BLaER1 treated with 17β-estradiol and CSF1 and Interleukin-3, amounts not matched to agents 10 nM and 100 nM (cell line): ENCODE measurements at regions not wholly inside any gene's neighbourhood (a gene's known extent, or its start where the extent isn't known, plus 50 kb on each side); places are given as distances from the start of the nearest gene placed in this dataset.
A peak's percentile ranks its signal among the peaks of the same experiment; 100 is the strongest.
"Not testable (repeated sequence)": the region's sequence is repeated elsewhere in the genome, so short reads cannot be mapped to it uniquely, and the experiment has no call there.

Experiments used
- H3K27ac ChIP-seq, 11 experiments: shearing (Covaris generic); formaldehyde crosslinking; 2 replicates each; pipeline ENCODE4 v1.8.1; 2022
- H3K27me3 ChIP-seq, 11 experiments: shearing (Covaris generic); formaldehyde crosslinking; 2 replicates each; pipeline ENCODE4 v1.8.1; 2022
- H3K36me3 ChIP-seq, 11 experiments: shearing (Covaris generic); formaldehyde crosslinking; 2 replicates each; pipeline ENCODE4 v1.8.1; 2022
- H3K4me1 ChIP-seq, 10 experiments: shearing (Covaris generic); formaldehyde crosslinking; 2 replicates each; pipeline ENCODE4 v1.8.1; 2022
- H3K4me2 ChIP-seq, 11 experiments: shearing (Covaris generic); formaldehyde crosslinking; 2 replicates each; pipeline ENCODE4 v1.8.1; 2022
- H3K4me3 ChIP-seq, 10 experiments: shearing (Covaris generic); formaldehyde crosslinking; 2 replicates each; pipeline ENCODE4 v1.8.1; 2022
- H3K9ac ChIP-seq, 11 experiments: shearing (Covaris generic); formaldehyde crosslinking; 2 replicates each; pipeline ENCODE4 v1.8.1; 2022
- H3K9me3 ChIP-seq, 11 experiments: shearing (Covaris generic); formaldehyde crosslinking; replicated peaks in 1 of 11; 2 replicates each; pipeline ENCODE4 v1.8.1; 2022
- H4K20me1 ChIP-seq, 11 experiments: shearing (Covaris generic); formaldehyde crosslinking; 2 replicates each; pipeline ENCODE4 v1.8.1; 2022
- Cebpa-rat ChIP-seq, 11 experiments: shearing (Covaris generic); IDR thresholded peaks; 2 replicates each; pipeline ENCODE4 v1.8.1; 2022

- no peaks in the 10 kb centered on the region for H3K36me3 ChIP-seq
- no peak overlapping the region for H3K4me2 ChIP-seq
- no peak overlapping the region for H3K4me3 ChIP-seq
Measured at GRCh38 chr5:174916227-174916626, 191.8 kb downstream of the MSX2 start.

GRCh38 chr5:174911118-174911517 lies 186.7 kb downstream of the MSX2 start:
- Histone ChIP-seq H3K27me3 (no peaks in the 10 kb centered on the region), H4K20me1 (no peaks in the 10 kb centered on the region), H3K27ac (no peak overlapping the region), H3K9me3 (peaks cover 0 to 5% (median 2%) of the 10 kb centered on the region in 11 experiments; a peak in 5 of 22 replicates), H3K4me2 (no peak overlapping the region), H3K9ac (no peak overlapping the region), H3K36me3 (no peaks in the 10 kb centered on the region), H3K4me3 (no peak overlapping the region), H3K4me1 (0 out of 20 replicates have a peak, but pooled peaks cover 0 to 4% (median 0%) of the 10 kb centered on the region in 10 experiments)
- no peak for TF ChIP-seq Cebpa-rat (IDR thresholded peaks at IDR 0.05)

More at GRCh38 chr5:174916227-174916626, 191.8 kb downstream of the MSX2 start:
- Histone ChIP-seq H4K20me1 (no peaks in the 10 kb centered on the region), H3K27me3 (no peaks in the 10 kb centered on the region), H3K9ac (no peak overlapping the region), H3K4me1 (no peaks in the 10 kb centered on the region), H3K27ac (no peak overlapping the region), H3K9me3 (no peaks in the 10 kb centered on the region)
- TF ChIP-seq Cebpa-rat (IDR thresholded peaks at IDR 0.05) = no peak

GRCh38 chr5:174910245-174910737 lies 185.9 kb downstream of the MSX2 start:
- no peak for TF ChIP-seq Cebpa-rat (IDR thresholded peaks at IDR 0.05)
- Histone ChIP-seq H3K9me3 (peaks cover 0 to 13% (median 7%) of the 10 kb centered on the region in 11 experiments; a peak in 7 of 22 replicates), H3K36me3 (no peaks in the 10 kb centered on the region), H3K27me3 (no peaks in the 10 kb centered on the region), H3K4me3 (no peak overlapping the region), H3K4me2 (peak overlapping the region; percentile 1 to 78 (median 45); a peak in 18 of 22 replicates), H3K4me1 (0 out of 20 replicates have a peak, but pooled peaks cover 0 to 4% (median 0%) of the 10 kb centered on the region in 10 experiments), H3K9ac (peak overlapping the region in 1 of 11 experiments; percentile 5; a peak in 2 of 22 replicates), H3K27ac (no peak overlapping the region), H4K20me1 (no peaks in the 10 kb centered on the region)

GRCh38 chr5:174903172-174903732 lies 178.9 kb downstream of the MSX2 start:
- H3K4me2 ChIP-seq = peak overlapping the region in 1 of 11 experiments; percentile 17; a peak in 2 of 22 replicates
- H3K4me1 ChIP-seq = peaks cover 6 to 22% (median 13%) of the 10 kb centered on the region in 10 experiments; a peak in 19 of 20 replicates
- H4K20me1 ChIP-seq = no peaks in the 10 kb centered on the region
- TF ChIP-seq Cebpa-rat (IDR thresholded peaks at IDR 0.05) = no peak
- no peak overlapping the region for H3K4me3 ChIP-seq
- H3K27ac ChIP-seq = no peak overlapping the region
- no peaks in the 10 kb centered on the region for H3K27me3 ChIP-seq
- H3K9ac ChIP-seq = no peak overlapping the region
- H3K9me3 ChIP-seq = peaks cover 0 to 37% (median 17%) of the 10 kb centered on the region in 11 experiments; a peak in 12 of 22 replicates
- no peaks in the 10 kb centered on the region for H3K36me3 ChIP-seq

- peaks cover 6 to 22% (median 13%) of the 10 kb centered on the region in 10 experiments; a peak in 19 of 20 replicates for H3K4me1 ChIP-seq
- no peak overlapping the region for H3K4me2 ChIP-seq
- no peak overlapping the region for H3K4me3 ChIP-seq
- H3K36me3 ChIP-seq = no peaks in the 10 kb centered on the region
- H3K27me3 ChIP-seq = no peaks in the 10 kb centered on the region
- H3K9ac ChIP-seq = no peak overlapping the region
- no peaks in the 10 kb centered on the region for H4K20me1 ChIP-seq
- H3K27ac ChIP-seq = peak overlapping the region in 3 of 11 experiments; percentile 2 to 57 (median 46); a peak in 2 of 22 replicates
- no peak for TF ChIP-seq Cebpa-rat (IDR thresholded peaks at IDR 0.05)
- H3K9me3 ChIP-seq = peaks cover 0 to 36% (median 17%) of the 10 kb centered on the region in 11 experiments; a peak in 12 of 22 replicates
Measured at GRCh38 chr5:174901336-174901735, 177.0 kb downstream of the MSX2 start.

GRCh38 chr5:174900240-174900865 lies 176.0 kb downstream of the MSX2 start:
- Histone ChIP-seq H4K20me1 (no peaks in the 10 kb centered on the region), H3K4me3 (no peak overlapping the region), H3K27me3 (no peaks in the 10 kb centered on the region), H3K4me2 (peak overlapping the region; percentile 15 to 61 (median 30); a peak in 20 of 22 replicates), H3K9me3 (peaks cover 0 to 28% (median 12%) of the 10 kb centered on the region in 11 experiments; a peak in 10 of 22 replicates), H3K9ac (peak overlapping the region in 1 of 11 experiments; percentile 15; a peak in 1 of 22 replicates), H3K4me1 (peaks cover 6 to 22% (median 13%) of the 10 kb centered on the region in 10 experiments; a peak in 19 of 20 replicates), H3K27ac (peak overlapping the region in 8 of 11 experiments; percentile 2 to 57 (median 45); a peak in 12 of 22 replicates), H3K36me3 (no peaks in the 10 kb centered on the region)
- no peak for TF ChIP-seq Cebpa-rat (IDR thresholded peaks at IDR 0.05)

GRCh38 chr5:174897281-174897950 lies 173.0 kb downstream of the MSX2 start:
- TF ChIP-seq Cebpa-rat (IDR thresholded peaks at IDR 0.05) = no peak
- H3K36me3 ChIP-seq = no peaks in the 10 kb centered on the region
- H3K9ac ChIP-seq = no peak overlapping the region
- peaks cover 6 to 15% (median 13%) of the 10 kb centered on the region in 10 experiments; a peak in 19 of 20 replicates for H3K4me1 ChIP-seq
- H3K9me3 ChIP-seq = peaks cover 0 to 16% (median 6%) of the 10 kb centered on the region in 11 experiments; a peak in 10 of 22 replicates
- no peaks in the 10 kb centered on the region for H3K27me3 ChIP-seq
- no peak overlapping the region for H3K4me2 ChIP-seq
- H4K20me1 ChIP-seq = no peaks in the 10 kb centered on the region
- H3K27ac ChIP-seq = no peak overlapping the region
- no peak overlapping the region for H3K4me3 ChIP-seq

GRCh38 chr5:174895360-174895759 lies 171.0 kb downstream of the MSX2 start:
- Histone ChIP-seq H3K36me3 (no peaks in the 10 kb centered on the region), H3K27me3 (no peaks in the 10 kb centered on the region), H4K20me1 (no peaks in the 10 kb centered on the region), H3K4me3 (no peak overlapping the region), H3K9ac (no peak overlapping the region), H3K27ac (no peak overlapping the region), H3K9me3 (peaks cover 4 to 13% (median 10%) of the 10 kb centered on the region in 11 experiments; a peak in 14 of 22 replicates), H3K4me2 (no peak overlapping the region), H3K4me1 (peaks cover 4 to 9% (median 7%) of the 10 kb centered on the region in 10 experiments; a peak in 19 of 20 replicates)
- no peak for TF ChIP-seq Cebpa-rat (IDR thresholded peaks at IDR 0.05)

- Histone ChIP-seq H3K36me3 (no peaks in the 10 kb centered on the region), H3K4me2 (no peak overlapping the region), H4K20me1 (no peaks in the 10 kb centered on the region), H3K4me1 (no peaks in the 10 kb centered on the region), H3K4me3 (no peak overlapping the region), H3K27ac (no peak overlapping the region), H3K27me3 (no peaks in the 10 kb centered on the region), H3K9ac (no peak overlapping the region), H3K9me3 (peaks cover 4 to 13% (median 10%) of the 10 kb centered on the region in 11 experiments; a peak in 14 of 22 replicates)
- no peak for TF ChIP-seq Cebpa-rat (IDR thresholded peaks at IDR 0.05)
Measured at GRCh38 chr5:174892742-174893141, 168.4 kb downstream of the MSX2 start.

- not testable (repeated sequence) for H4K20me1 ChIP-seq
Measured at GRCh38 chr5:174880412-174881200, 156.2 kb downstream of the MSX2 start.

More at GRCh38 chr5:174880412-174881200, 156.2 kb downstream of the MSX2 start:
- not testable (repeated sequence) for H3K36me3 ChIP-seq, H3K4me1 ChIP-seq, H3K27ac ChIP-seq, H3K4me3 ChIP-seq, H3K4me2 ChIP-seq, H3K9ac ChIP-seq, H3K27me3 ChIP-seq
- H3K9me3 ChIP-seq = peaks cover 0 to 37% (median 23%) of the 10 kb centered on the region in 11 experiments; a peak in 21 of 22 replicates
